ENCODE measurements at regions not wholly inside any gene's neighbourhood (a gene's known extent, or its start where the extent isn't known, plus 50 kb on each side); places are given as distances from the start of the nearest gene placed in this dataset.
"Not testable (repeated sequence)": the region's sequence is repeated elsewhere in the genome, so short reads cannot be mapped to it uniquely, and the experiment has no call there.

GRCh38 chr16:13791095-13791494, 128.9 kb upstream of the ERCC4 start:
- DNase-seq (ENCODE audit: extremely low read depth, low read depth, low spot score), result no peak

GRCh38 chr16:13793841-13794409, 126.0 kb upstream of the ERCC4 start:
- no peak for DNase-seq (ENCODE audit: extremely low read depth, low read depth, low spot score)

DNA sequence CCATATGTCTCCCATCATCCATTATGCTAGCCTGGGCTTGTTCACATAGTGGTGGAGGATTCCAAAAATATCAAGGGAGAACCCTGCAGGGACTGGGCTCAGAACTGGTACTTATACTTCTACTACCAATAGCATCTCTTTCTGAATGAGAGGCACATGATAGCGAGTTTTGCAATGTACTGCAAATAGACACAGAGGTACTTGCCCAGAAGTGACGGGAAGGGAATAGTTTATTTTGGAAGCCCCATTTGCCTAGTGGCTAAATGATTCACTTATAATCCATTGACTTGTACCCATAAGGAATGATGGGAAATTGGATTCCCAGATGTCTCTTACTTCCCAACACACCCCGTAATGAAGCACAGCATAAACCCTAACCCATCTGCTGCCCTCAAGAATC, 124.8 kb upstream of the ERCC4 start:
- no peak for DNase-seq (ENCODE audit: extremely low read depth, low read depth, low spot score)

GRCh38 chr16:13797718-13798117, 122.2 kb upstream of the ERCC4 start:
- no peak for DNase-seq (ENCODE audit: extremely low read depth, low read depth, low spot score)

- no peak for DNase-seq (ENCODE audit: extremely low read depth, low read depth, low spot score)
Observed at GRCh38 chr16:13798211-13798610, 121.7 kb upstream of the ERCC4 start.

GRCh38 chr16:13803974-13804373, 116.0 kb upstream of the ERCC4 start:
- DNase-seq (ENCODE audit: extremely low read depth, low read depth, low spot score), result no peak

- DNase-seq (ENCODE audit: extremely low read depth, low read depth, low spot score), result no peak
Observed at GRCh38 chr16:13805951-13806350, 114.0 kb upstream of the ERCC4 start.

- DNase-seq (ENCODE audit: extremely low read depth, low read depth, low spot score), result no peak
Observed at GRCh38 chr16:13806671-13807070, 113.3 kb upstream of the ERCC4 start.

DNA sequence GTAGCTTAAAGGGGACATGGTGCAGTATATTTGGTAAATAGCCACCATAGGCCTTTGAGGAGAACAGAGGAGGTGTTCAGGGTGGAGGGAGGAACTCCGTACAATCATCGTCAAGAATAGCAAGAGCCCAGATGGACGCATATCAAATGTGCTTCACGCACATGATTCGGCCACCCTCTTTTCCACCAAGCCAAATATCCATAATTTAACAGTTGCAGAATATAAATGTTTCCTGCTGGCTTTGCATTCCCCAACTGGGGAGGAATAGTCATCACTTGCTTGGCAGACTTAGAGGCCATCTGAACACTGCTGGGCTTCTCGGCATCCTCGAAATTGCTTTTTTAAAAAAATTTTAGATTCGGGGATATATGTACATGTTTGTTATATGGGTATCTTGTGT, 111.9 kb upstream of the ERCC4 start:
- no peak for DNase-seq (ENCODE audit: extremely low read depth, low read depth, low spot score)

GRCh38 chr16:13809765-13810164, 110.2 kb upstream of the ERCC4 start:
- DNase-seq (ENCODE audit: extremely low read depth, low read depth, low spot score), result no peak

DNA sequence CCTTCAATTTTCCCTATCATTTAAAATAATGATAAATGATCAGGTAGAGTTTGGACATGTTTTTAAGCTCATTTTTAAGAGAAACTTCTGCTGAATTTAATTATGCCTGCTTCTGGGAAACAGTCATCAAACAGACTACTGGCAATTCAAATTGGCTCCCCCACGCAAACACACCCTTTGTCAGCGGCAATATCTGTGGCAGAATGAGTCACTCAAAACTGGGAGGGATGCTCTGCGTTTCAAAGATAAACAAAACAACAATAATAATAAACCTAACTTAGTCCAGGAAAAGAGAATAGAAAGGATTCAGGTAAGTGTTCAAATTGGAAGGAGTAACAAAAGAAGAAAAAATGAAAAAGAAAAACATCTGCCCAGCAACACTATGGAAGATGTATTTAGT, 108.1 kb upstream of the ERCC4 start:
- no peak for DNase-seq (ENCODE audit: extremely low read depth, low read depth, low spot score)

DNA sequence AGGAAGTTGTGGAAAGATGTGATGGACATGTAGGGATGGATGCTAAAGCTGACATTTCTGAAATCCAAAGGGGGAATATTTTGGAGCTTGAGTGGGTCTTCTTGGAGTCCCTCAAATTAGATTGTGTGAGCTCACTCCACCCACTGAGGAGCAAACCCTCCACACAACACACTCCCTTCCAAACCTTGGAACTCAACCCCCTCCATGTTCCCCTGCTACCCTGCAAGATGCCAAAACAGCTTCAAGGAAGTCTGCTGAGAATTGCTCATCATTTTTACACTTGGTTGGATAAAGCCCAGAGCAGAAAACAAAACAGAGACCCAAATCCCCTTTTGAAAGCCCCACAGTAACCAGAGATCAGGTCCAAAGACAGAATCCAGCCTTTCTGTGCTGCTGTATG, 103.3 kb upstream of the ERCC4 start:
- DNase-seq (ENCODE audit: extremely low read depth, low read depth, low spot score), result no peak

DNA sequence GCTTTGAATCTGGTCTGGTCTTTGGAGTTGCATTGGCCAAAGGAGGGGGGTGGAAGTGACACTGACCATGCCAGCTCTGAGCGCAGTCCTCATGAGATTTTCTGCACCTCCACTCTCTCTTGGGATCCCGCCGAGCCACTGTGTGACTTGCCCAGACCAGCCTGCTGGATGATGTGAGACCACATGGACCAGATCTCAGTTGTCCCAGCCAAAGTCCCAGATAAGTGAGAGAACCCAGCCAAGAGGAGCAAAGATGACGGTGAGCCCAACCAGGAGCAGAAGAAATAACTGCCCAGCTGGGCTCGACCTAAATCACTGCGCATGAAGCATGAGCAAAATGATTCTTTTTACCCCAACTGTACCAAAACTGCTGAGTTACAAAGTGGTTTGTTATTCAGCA, 96.5 kb upstream of the ERCC4 start:
- DNase-seq (ENCODE audit: extremely low read depth, low read depth, low spot score), result no peak

DNA sequence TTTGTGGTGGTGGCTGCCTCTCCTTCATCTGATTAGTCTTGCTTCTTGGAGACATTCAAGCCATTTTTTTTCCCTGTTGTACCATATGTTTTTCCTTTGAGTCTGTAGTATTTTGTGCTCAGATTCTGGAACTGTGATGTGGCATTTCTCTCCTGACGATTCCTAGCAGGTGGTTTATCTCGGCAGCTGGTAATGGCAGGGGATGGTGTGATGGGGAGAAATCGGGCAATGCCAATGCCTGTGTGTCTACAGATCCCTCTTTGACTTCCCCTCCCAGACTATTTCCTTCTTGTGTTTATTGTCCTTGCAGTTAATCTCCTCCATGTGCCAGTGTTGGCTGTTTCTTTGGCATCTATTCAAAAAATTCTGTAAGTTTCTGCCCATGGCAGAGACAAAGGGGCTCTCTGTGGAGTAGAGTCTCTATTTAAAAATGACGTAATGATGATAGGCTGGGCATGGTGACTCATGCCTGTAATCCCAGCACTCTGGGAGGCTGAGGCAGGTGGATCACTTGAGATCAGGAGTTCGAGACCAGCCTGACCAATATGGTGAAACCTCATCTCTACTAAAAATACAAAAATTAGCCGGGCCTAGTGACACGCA, 90.2 kb upstream of the ERCC4 start:
- no peak for DNase-seq (ENCODE audit: extremely low read depth, low read depth, low spot score)

GRCh38 chr16:13833515-13833914, 86.4 kb upstream of the ERCC4 start:
- DNase-seq (ENCODE audit: extremely low read depth, low read depth, low spot score), result no peak

GRCh38 chr16:13835387-13835786, 84.6 kb upstream of the ERCC4 start:
- DNase-seq (ENCODE audit: extremely low read depth, low read depth, low spot score), result no peak

DNA sequence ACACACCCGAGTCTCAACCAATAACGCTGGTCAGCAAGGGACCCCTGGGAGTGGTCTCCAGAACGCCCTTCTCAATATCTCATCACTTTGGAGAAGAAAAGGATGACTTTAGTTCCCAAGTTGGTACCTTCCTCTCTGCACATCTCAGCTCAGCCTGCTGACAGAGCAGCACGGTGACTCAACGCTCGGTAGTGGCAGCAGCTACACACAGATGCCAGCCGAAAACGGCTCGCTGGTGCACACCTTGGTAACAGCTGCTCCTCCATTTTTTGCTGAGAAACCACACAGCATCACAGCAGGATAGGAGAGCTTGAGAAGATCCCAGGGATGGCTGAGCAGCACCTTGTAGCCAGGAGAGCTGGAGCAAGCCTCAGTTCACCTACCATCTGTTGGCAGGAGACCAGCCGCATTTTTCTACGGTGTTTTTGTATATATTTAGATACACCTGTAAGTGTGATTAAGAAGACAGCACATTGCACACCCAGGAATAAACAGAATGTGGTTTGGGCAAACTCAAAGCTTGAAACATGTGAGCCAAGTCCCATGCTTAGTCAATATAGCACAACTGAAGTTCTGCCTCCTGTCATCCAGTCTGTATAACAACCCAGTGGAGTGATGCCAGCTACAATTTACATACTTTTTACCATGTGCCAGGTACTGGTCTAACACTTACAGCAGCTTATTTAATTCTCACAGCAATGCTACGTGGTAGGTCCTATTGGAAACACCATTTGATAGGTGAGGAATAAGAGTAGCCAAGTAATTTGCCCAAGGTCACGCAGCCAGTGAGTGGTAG, 83.8 kb upstream of the ERCC4 start:
- no peak for DNase-seq (ENCODE audit: extremely low read depth, low read depth, low spot score)

DNA sequence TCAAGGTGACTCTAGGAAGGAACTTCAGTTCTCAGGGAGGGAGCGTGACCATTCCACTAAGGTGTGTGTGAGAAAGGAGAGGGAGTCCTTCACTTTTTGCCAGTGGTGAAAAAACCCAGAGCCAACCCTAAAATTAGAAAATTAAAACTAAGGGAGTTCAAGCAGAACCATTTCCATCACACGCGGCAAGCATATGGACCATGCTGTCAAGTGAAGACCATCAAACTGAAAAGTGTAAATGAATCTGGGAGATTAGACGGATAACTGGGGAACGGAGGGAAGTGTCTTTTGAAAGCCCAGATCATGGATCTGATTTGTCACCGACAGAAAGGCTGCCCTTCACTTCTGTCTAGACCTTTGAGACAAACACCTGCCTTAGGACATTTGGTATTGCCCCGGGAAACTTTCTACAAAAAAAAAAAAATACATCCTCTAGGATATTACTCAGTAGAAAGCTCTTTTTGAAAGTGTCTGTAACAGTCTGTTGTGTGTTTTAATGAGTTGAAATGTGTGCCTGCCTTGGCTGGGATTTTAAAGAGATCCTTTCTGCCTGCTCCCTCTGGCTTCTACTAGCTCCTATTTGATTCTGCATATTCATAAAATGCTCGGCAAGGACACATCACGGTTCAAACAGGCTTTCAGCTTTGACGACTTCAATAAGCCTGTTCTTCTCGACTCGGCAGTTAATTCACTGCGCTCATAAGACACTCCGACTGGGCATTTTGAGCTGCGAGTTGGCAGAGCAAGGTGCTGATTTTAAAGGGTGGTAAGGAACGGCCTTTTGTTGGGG, 81.4 kb upstream of the ERCC4 start:
- no peak for DNase-seq (ENCODE audit: extremely low read depth, low read depth, low spot score)

GRCh38 chr16:13839577-13839976, 80.4 kb upstream of the ERCC4 start:
- DNase-seq (ENCODE audit: extremely low read depth, low read depth, low spot score), result no peak

- DNase-seq (ENCODE audit: extremely low read depth, low read depth, low spot score), result no peak
Observed at GRCh38 chr16:13845232-13845631, 74.7 kb upstream of the ERCC4 start.

DNA sequence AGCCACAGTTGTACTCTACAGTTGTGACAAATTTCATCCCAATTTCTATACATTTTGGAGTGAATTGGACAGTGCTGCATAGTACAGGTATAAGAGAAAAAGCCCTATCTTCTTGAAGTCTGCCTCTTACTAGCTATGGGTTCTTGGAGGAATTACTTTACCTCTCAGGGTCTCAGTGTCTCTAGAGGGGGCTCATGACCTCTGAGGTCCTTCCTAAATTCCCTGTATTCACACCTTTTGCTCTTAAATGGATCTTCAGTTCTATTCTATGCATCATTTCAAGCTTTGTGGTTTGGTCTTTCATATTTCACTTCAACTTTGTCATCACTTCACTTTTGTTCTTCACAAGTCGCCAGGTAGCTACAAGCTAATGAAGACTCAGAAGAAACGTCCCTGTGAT, 71.2 kb upstream of the ERCC4 start:
- DNase-seq (ENCODE audit: extremely low read depth, low read depth, low spot score), result no peak

DNA sequence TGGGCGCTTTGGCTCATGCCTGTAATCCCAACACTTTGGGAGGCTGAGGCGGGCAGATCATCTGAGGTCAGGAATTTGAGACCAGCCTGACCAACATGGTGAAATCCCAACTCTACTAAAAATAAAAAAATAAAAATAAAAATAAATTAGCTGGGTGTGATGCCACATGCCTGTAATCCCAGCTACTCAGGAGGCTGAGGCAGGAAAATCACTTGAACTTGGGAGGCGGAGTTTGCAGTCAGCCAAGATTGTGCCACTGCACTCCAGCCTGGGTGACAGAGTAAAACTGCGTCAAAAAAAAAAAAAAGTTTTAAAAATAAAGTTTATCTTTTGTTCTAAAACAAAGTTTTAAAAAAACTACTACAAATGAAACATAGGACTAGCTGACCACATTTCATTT, 69.8 kb upstream of the ERCC4 start:
- DNase-seq (ENCODE audit: extremely low read depth, low read depth, low spot score), result not testable (repeated sequence)
